ENCODE measurements at regions not wholly inside any gene's neighbourhood (a gene's known extent, or its start where the extent isn't known, plus 50 kb on each side); places are given as distances from the start of the nearest gene placed in this dataset.

GRCh38 chr12:118495296-118495695 is 118.9 kb downstream of the SUDS3 start:
- Histone ChIP-seq H3K9me3 (no peaks in the 10 kb centered on the region), H3K36me3 (no peaks in the 10 kb centered on the region), H3K27ac (no peak overlapping the region), H3K27me3 (no peaks in the 10 kb centered on the region), H3K4me1 (no peaks in the 10 kb centered on the region), H3K4me3 (no peak overlapping the region)
- DNase-seq = no peak
- intact Hi-C loops (cut with DNase I; ENCODE audit: low total_unique reads) = no loop called here
- no peak for TF ChIP-seq CTCF (IDR thresholded peaks at IDR 0.05)

GRCh38 chr12:118498171-118498570 is 121.8 kb downstream of the SUDS3 start:
- intact Hi-C loops (cut with DNase I; ENCODE audit: low total_unique reads) = no loop called here

GRCh38 chr12:118500299-118500698 is 123.9 kb downstream of the SUDS3 start:
- H3K4me3 ChIP-seq = no peak overlapping the region
- DNase-seq = no peak
- H3K9me3 ChIP-seq = peaks cover 0 to 4% (median 0%) of the 10 kb centered on the region in 3 donors
- H3K27ac ChIP-seq = no peak overlapping the region
- TF ChIP-seq CTCF (IDR thresholded peaks at IDR 0.05) = no peak
- H3K27me3 ChIP-seq = no peaks in the 10 kb centered on the region
- no peaks in the 10 kb centered on the region for H3K4me1 ChIP-seq
- intact Hi-C loops (cut with DNase I; ENCODE audit: low total_unique reads) = no loop called here
- no peaks in the 10 kb centered on the region for H3K36me3 ChIP-seq

More at GRCh38 chr12:118498171-118498570, 121.8 kb downstream of the SUDS3 start:
- no peak for TF ChIP-seq CTCF (IDR thresholded peaks at IDR 0.05)
- Histone ChIP-seq H3K27me3 (no peaks in the 10 kb centered on the region), H3K4me1 (no peaks in the 10 kb centered on the region), H3K9me3 (no peaks in the 10 kb centered on the region), H3K4me3 (no peak overlapping the region), H3K27ac (no peak overlapping the region), H3K36me3 (no peaks in the 10 kb centered on the region)
- DNase-seq = no peak

- intact Hi-C loops (cut with DNase I; ENCODE audit: low total_unique reads) = no loop called here
- Histone ChIP-seq H3K4me3 (no peak overlapping the region), H3K27me3 (no peaks in the 10 kb centered on the region), H3K4me1 (no peaks in the 10 kb centered on the region), H3K27ac (no peak overlapping the region), H3K9me3 (peaks cover 0 to 4% (median 0%) of the 10 kb centered on the region in 3 donors), H3K36me3 (no peaks in the 10 kb centered on the region)
- DNase-seq = no peak
- no peak for TF ChIP-seq CTCF (IDR thresholded peaks at IDR 0.05)
Measured at GRCh38 chr12:118501489-118501888, 125.1 kb downstream of the SUDS3 start.

- Histone ChIP-seq H3K36me3 (no peaks in the 10 kb centered on the region), H3K27me3 (no peaks in the 10 kb centered on the region), H3K4me1 (no peaks in the 10 kb centered on the region), H3K4me3 (no peak overlapping the region), H3K27ac (no peak overlapping the region), H3K9me3 (peaks cover 0 to 4% (median 0%) of the 10 kb centered on the region in 3 donors)
- TF ChIP-seq CTCF (IDR thresholded peaks at IDR 0.05) = no peak
- intact Hi-C loops (cut with DNase I; ENCODE audit: low total_unique reads) = no loop called here
- DNase-seq = no peak
Measured at GRCh38 chr12:118503476-118503875, 127.1 kb downstream of the SUDS3 start.

- Histone ChIP-seq H3K9me3 (peaks cover 0 to 6% (median 0%) of the 10 kb centered on the region in 3 donors), H3K4me3 (no peak overlapping the region), H3K36me3 (no peaks in the 10 kb centered on the region), H3K27me3 (no peaks in the 10 kb centered on the region), H3K4me1 (no peaks in the 10 kb centered on the region), H3K27ac (no peak overlapping the region)
- intact Hi-C loops (cut with DNase I; ENCODE audit: low total_unique reads) = no loop called here
- no peak for DNase-seq
- no peak for TF ChIP-seq CTCF (IDR thresholded peaks at IDR 0.05)
Measured at GRCh38 chr12:118512669-118513068, 136.3 kb downstream of the SUDS3 start.

Data from tibial artery (tissue), 4 donors.